ENCODE measurements at regions not wholly inside any gene's neighbourhood (a gene's known extent, or its start where the extent isn't known, plus 50 kb on each side); places are given as distances from the start of the nearest gene placed in this dataset.

DNA sequence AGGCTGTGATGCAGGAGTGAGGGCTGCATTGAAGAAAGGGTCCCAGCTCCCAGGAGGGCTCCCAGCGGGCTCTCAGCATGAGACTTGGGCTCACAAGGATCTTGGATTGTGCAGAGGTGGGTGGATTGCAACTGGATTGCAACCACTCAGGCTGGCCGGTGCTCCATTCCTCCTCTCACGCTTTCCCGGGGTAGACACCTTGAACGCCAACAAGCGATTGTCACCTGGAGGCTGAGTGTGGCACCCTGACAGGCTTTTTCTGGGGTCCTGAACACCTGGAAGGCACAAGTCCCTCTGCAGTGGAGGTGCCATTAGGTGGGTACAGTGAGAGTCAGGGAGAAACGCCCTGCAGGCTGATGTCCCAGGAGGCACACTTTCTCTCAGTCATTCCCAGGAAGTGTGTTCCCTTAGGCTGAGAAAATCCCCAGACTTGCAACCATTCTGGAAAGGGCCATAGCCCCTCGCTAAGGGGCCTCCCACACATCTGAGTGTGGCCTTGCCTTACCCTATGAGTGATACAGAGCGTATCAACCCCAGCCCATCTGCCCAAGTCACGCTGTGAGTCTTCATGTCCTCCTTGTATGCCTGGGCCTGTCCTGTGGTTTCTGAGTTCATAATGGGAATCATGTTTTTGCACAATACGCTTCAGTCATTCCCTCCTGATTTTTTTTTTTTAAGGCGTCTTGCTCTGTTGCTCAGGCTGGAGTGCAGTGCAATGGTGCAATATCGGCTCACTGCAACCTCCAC lies 488.1 kb downstream of the IRX1 start:
- Histone ChIP-seq H3K9me2 (ENCODE audit: insufficient read depth, low read length) (no peaks in the 10 kb centered on the region), H3K9me3 (ENCODE audit: low read length) (no peaks in the 10 kb centered on the region), H3K79me2 (ENCODE audit: insufficient read depth, low read depth, low read length) (no peaks in the 10 kb centered on the region), H3K4me3 (ENCODE audit: low read depth, low read length, poor library complexity, severe bottlenecking) (no peak overlapping the region), H3K4me1 (ENCODE audit: insufficient read depth, low read length, poor library complexity, severe bottlenecking) (no peaks in the 10 kb centered on the region), H3K27ac (ENCODE audit: low read depth, low read length, poor library complexity, severe bottlenecking) (no peak overlapping the region), H3K36me3 (ENCODE audit: insufficient read depth, low read length) (no peaks in the 10 kb centered on the region), H2AFZ (ENCODE audit: low read length) (no peak overlapping the region), H4K20me1 (ENCODE audit: insufficient read depth, low read length) (no peaks in the 10 kb centered on the region), H3K4me2 (ENCODE audit: low read length) (no peak overlapping the region)
- intact Hi-C loops (cut with micrococcal nuclease; ENCODE audit: unreplicated experiment), result no loop called here
- DNase-seq (ENCODE audit: low spot score), result no peak
- CTCF ChIA-PET (ENCODE audit: unreplicated experiment), result no interaction called here
- BruUV-seq (replicated peaks), result no TSS peak
- TF ChIP-seq EZH2phosphoT487 (IDR thresholded peaks at IDR 0.05; ENCODE audit: borderline replicate concordance, low read depth, low read length) (no peak), CTCF (conservative IDR thresholded peaks at IDR 0.05; ENCODE audit: low read length) (no peak)
- POLR2A ChIA-PET, result interaction anchor here (0.7 kb wide), 1 partner anchor 9 kb away, joined by 3 read pairs; no protein-coding TSS in a partner anchor

GRCh38 chr5:4086081-4086480 lies 490.4 kb downstream of the IRX1 start:
- H3K4me1 ChIP-seq (ENCODE audit: insufficient read depth, low read length, poor library complexity, severe bottlenecking), result no peaks in the 10 kb centered on the region
- no peak for DNase-seq (ENCODE audit: low spot score)
- H3K36me3 ChIP-seq (ENCODE audit: insufficient read depth, low read length), result no peaks in the 10 kb centered on the region
- H3K79me2 ChIP-seq (ENCODE audit: insufficient read depth, low read depth, low read length), result no peaks in the 10 kb centered on the region
- intact Hi-C loops (cut with micrococcal nuclease; ENCODE audit: unreplicated experiment), result no loop called here
- no peak overlapping the region for H2AFZ ChIP-seq (ENCODE audit: low read length)
- no peak overlapping the region for H3K27ac ChIP-seq (ENCODE audit: low read depth, low read length, poor library complexity, severe bottlenecking)
- H3K9me3 ChIP-seq (ENCODE audit: low read length), result no peaks in the 10 kb centered on the region
- no peak overlapping the region for H3K4me2 ChIP-seq (ENCODE audit: low read length)
- H3K9me2 ChIP-seq (ENCODE audit: insufficient read depth, low read length), result no peaks in the 10 kb centered on the region
- ChIA-PET CTCF (ENCODE audit: unreplicated experiment) (no interaction called here), POLR2A (no interaction called here)
- no peaks in the 10 kb centered on the region for H4K20me1 ChIP-seq (ENCODE audit: insufficient read depth, low read length)
- TF ChIP-seq CTCF (conservative IDR thresholded peaks at IDR 0.05; ENCODE audit: low read length), result no peak
- no peak for TF ChIP-seq EZH2phosphoT487 (IDR thresholded peaks at IDR 0.05; ENCODE audit: borderline replicate concordance, low read depth, low read length)
- no peak overlapping the region for H3K4me3 ChIP-seq (ENCODE audit: low read depth, low read length, poor library complexity, severe bottlenecking)
- no TSS peak for BruUV-seq (replicated peaks)

GRCh38 chr5:4087110-4087509 lies 491.5 kb downstream of the IRX1 start:
- H3K9me2 ChIP-seq (ENCODE audit: insufficient read depth, low read length), result no peaks in the 10 kb centered on the region
- no peak for TF ChIP-seq EZH2phosphoT487 (IDR thresholded peaks at IDR 0.05; ENCODE audit: borderline replicate concordance, low read depth, low read length)
- no peak for TF ChIP-seq CTCF (conservative IDR thresholded peaks at IDR 0.05; ENCODE audit: low read length)
- intact Hi-C loops (cut with micrococcal nuclease; ENCODE audit: unreplicated experiment), result no loop called here
- no peaks in the 10 kb centered on the region for H3K36me3 ChIP-seq (ENCODE audit: insufficient read depth, low read length)
- no TSS peak for BruUV-seq (replicated peaks)
- H3K79me2 ChIP-seq (ENCODE audit: insufficient read depth, low read depth, low read length), result no peaks in the 10 kb centered on the region
- no peak overlapping the region for H2AFZ ChIP-seq (ENCODE audit: low read length)
- no peaks in the 10 kb centered on the region for H4K20me1 ChIP-seq (ENCODE audit: insufficient read depth, low read length)
- no peak for DNase-seq (ENCODE audit: low spot score)
- POLR2A ChIA-PET, result no interaction called here
- H3K4me1 ChIP-seq (ENCODE audit: insufficient read depth, low read length, poor library complexity, severe bottlenecking), result no peaks in the 10 kb centered on the region
- no peak overlapping the region for H3K4me2 ChIP-seq (ENCODE audit: low read length)
- CTCF ChIA-PET (ENCODE audit: unreplicated experiment), result no interaction called here
- no peaks in the 10 kb centered on the region for H3K9me3 ChIP-seq (ENCODE audit: low read length)
- H3K27ac ChIP-seq (ENCODE audit: low read depth, low read length, poor library complexity, severe bottlenecking), result no peak overlapping the region
- no peak overlapping the region for H3K4me3 ChIP-seq (ENCODE audit: low read depth, low read length, poor library complexity, severe bottlenecking)

All from OCI-LY7 (cell line).